ENCODE measurements at regions not wholly inside any gene's neighbourhood (a gene's known extent, or its start where the extent isn't known, plus 50 kb on each side); places are given as distances from the start of the nearest gene placed in this dataset.

DNA sequence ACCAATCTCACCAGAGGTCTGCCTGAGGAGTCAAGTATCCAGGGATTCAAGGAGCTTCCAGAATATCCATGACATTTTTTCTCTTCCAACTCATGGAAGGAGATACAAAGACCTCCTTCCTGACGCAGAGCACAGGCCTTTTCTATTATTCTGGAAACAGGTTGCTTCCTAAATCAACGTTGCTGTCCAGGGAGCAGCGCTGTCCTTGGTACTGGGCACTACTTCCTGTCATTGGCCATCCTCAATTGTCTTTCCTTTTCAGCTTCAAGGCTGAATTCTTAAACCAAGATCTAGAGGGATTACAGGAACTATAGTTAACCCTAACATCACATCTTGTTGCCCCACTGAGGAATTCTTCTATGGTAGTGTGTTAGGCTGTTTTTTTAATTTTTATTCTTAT, 50.4 kb upstream of the TBC1D21 start:
- no peak for DNase-seq

More for the DNA sequence above, 50.4 kb upstream of the TBC1D21 start:
- H3K18ac ChIP-seq (ENCODE audit: insufficient read length, low read depth, low read length) = no peak overlapping the region
- no peak overlapping the region for H3K14ac ChIP-seq (ENCODE audit: insufficient read depth, low read length)
- H2BK20ac ChIP-seq (ENCODE audit: low read depth, low read length, poor library complexity, severe bottlenecking) = no peak overlapping the region
- no peaks in the 10 kb centered on the region for H3K23me2 ChIP-seq (ENCODE audit: insufficient read length, low read depth, low read length, poor library complexity, severe bottlenecking)
- no peak overlapping the region for H3T11ph ChIP-seq (ENCODE audit: low read length)
- H3K9ac ChIP-seq (ENCODE audit: extremely low read depth, insufficient read length, low read length) = no peak overlapping the region
- no peaks in the 10 kb centered on the region for H3K9me3 ChIP-seq (ENCODE audit: control insufficient read depth, low read depth, low read length)
- H3K4me1 ChIP-seq (ENCODE audit: insufficient read depth, low read length) = no peaks in the 10 kb centered on the region
- no peak overlapping the region for H4K91ac ChIP-seq (ENCODE audit: insufficient read length, low read depth, low read length)
- no peak overlapping the region for H4K5ac ChIP-seq (ENCODE audit: insufficient read length, low read depth, low read length)
- Mint-ChIP-seq H3K27me3 (ENCODE audit: low read depth) (peaks cover 12% of the 10 kb centered on the region), H3K27ac (no peak overlapping the region), H3K4me3 (no peak overlapping the region), H3K4me1 (peaks cover 0 to 2% of the 10 kb centered on the region in 2 experiments; a peak in 1 of 4 replicates), H3K36me3 (ENCODE audit: insufficient read depth in 1 of 3, low read depth in 3 of 3) (no peaks in the 10 kb centered on the region), H3K9me3 (no peaks in the 10 kb centered on the region)
- no peak overlapping the region for H2BK15ac ChIP-seq (ENCODE audit: low read depth, low read length)
- no peak overlapping the region for H2BK12ac ChIP-seq (ENCODE audit: insufficient read length, low read depth, low read length)
- no peak overlapping the region for H3K4ac ChIP-seq (ENCODE audit: low read depth, low read length)
- H3K56ac ChIP-seq (ENCODE audit: insufficient read length, low read depth, low read length) = no peak overlapping the region
- no CpG with 5 or more reads among the region's 3 CpGs for WGBS (ENCODE audit: extremely low coverage, insufficient read length, low lambda C conversion rate)
- no peak overlapping the region for H2BK5ac ChIP-seq (ENCODE audit: insufficient read length, low read length)
- TF ChIP-seq, protein P1, sequence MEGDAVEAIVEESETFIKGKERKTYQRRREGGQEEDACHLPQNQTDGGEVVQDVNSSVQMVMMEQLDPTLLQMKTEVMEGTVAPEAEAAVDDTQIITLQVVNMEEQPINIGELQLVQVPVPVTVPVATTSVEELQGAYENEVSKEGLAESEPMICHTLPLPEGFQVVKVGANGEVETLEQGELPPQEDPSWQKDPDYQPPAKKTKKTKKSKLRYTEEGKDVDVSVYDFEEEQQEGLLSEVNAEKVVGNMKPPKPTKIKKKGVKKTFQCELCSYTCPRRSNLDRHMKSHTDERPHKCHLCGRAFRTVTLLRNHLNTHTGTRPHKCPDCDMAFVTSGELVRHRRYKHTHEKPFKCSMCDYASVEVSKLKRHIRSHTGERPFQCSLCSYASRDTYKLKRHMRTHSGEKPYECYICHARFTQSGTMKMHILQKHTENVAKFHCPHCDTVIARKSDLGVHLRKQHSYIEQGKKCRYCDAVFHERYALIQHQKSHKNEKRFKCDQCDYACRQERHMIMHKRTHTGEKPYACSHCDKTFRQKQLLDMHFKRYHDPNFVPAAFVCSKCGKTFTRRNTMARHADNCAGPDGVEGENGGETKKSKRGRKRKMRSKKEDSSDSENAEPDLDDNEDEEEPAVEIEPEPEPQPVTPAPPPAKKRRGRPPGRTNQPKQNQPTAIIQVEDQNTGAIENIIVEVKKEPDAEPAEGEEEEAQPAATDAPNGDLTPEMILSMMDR (conservative IDR thresholded peaks at IDR 0.05) = no peak
- no peak overlapping the region for H3K27ac ChIP-seq (ENCODE audit: insufficient read length, low read depth, low read length)
- H4K8ac ChIP-seq (replicated peaks; ENCODE audit: insufficient read length, low read depth, low read length) = no peak overlapping the region
- H3K4me2 ChIP-seq (ENCODE audit: insufficient read depth, insufficient read length, low read length) = no peak overlapping the region
- H3K79me2 ChIP-seq (ENCODE audit: insufficient read depth, low read length) = no peaks in the 10 kb centered on the region
- H4K20me1 ChIP-seq (ENCODE audit: control insufficient read depth, insufficient read depth, insufficient read length) = no peaks in the 10 kb centered on the region
- no peak overlapping the region for H3K23ac ChIP-seq (ENCODE audit: insufficient read length, low read depth, low read length)
- H3K79me1 ChIP-seq (ENCODE audit: insufficient read depth, low read depth, low read length, poor library complexity, severe bottlenecking) = no peaks in the 10 kb centered on the region
- H2BK120ac ChIP-seq (ENCODE audit: low read depth, low read length, poor library complexity, severe bottlenecking) = no peak overlapping the region
- H2AK5ac ChIP-seq (ENCODE audit: insufficient read length, low read length) = no peak overlapping the region
- H2AFZ ChIP-seq (ENCODE audit: low read length) = no peak overlapping the region
- H3K27me3 ChIP-seq (ENCODE audit: insufficient read depth, low read length) = no peaks in the 10 kb centered on the region
